ENCODE measurements at regions not wholly inside any gene's neighbourhood (a gene's known extent, or its start where the extent isn't known, plus 50 kb on each side); places are given as distances from the start of the nearest gene placed in this dataset.

GRCh38 chr10:6713120-6713519, 133.0 kb upstream of the PRKCQ start:
- H3K36me3 ChIP-seq (ENCODE audit: low read depth) = no peaks in the 10 kb centered on the region
- no peaks in the 10 kb centered on the region for H3K9me3 ChIP-seq (ENCODE audit: low read depth)
- H4K20me1 ChIP-seq (ENCODE audit: insufficient read depth) = no peaks in the 10 kb centered on the region
- no peak for DNase-seq
- TF ChIP-seq EZH2phosphoT487 (IDR thresholded peaks at IDR 0.05; ENCODE audit: insufficient read depth, low read depth) = no peak
- no peak for TF ChIP-seq EZH2 (IDR thresholded peaks at IDR 0.05; ENCODE audit: insufficient read depth, poor library complexity, severe bottlenecking)
- H3K9me2 ChIP-seq (ENCODE audit: insufficient read depth) = no peaks in the 10 kb centered on the region
- no peak overlapping the region for H2AFZ ChIP-seq
- H3K27ac ChIP-seq = no peak overlapping the region
- peaks cover 6% of the 10 kb centered on the region; the same call in 1 of the 2 replicates for H3K4me1 ChIP-seq (ENCODE audit: insufficient read depth)
- H3F3A ChIP-seq (ENCODE audit: insufficient read depth) = peaks cover 13% of the 10 kb centered on the region; the same call in 1 of the 2 replicates
- peaks cover 9% of the 10 kb centered on the region for H3K27me3 ChIP-seq (replicated peaks; ENCODE audit: insufficient read depth)
- in situ Hi-C loops (cut with MboI) = no loop called here
- no peak overlapping the region for H3K4me3 ChIP-seq
- 41 to 53% methylated on average over 6 of the region's 6 CpGs for WGBS, 2 experiments (ENCODE audit: low coverage in 1 of 2, low lambda C conversion rate in 2 of 2, missing lambda C conversion rate in 2 of 2)
- no peaks in the 10 kb centered on the region for H3K79me2 ChIP-seq (ENCODE audit: insufficient read depth)
- no peak overlapping the region for H3K4me2 ChIP-seq (ENCODE audit: unreplicated experiment)
- no peak overlapping the region for H3K9ac ChIP-seq

GRCh38 chr10:6711881-6712280, 131.8 kb upstream of the PRKCQ start:
- no peak for DNase-seq
- 59 to 84% methylated on average over 8 to 17 of the region's 17 CpGs for WGBS, 2 experiments (ENCODE audit: low coverage in 1 of 2, low lambda C conversion rate in 2 of 2, missing lambda C conversion rate in 2 of 2)
- H3K4me2 ChIP-seq (ENCODE audit: unreplicated experiment) = no peak overlapping the region
- no peak overlapping the region for H3K27ac ChIP-seq
- no peaks in the 10 kb centered on the region for H3K9me2 ChIP-seq (ENCODE audit: insufficient read depth)
- in situ Hi-C loops (cut with MboI) = no loop called here
- TF ChIP-seq EZH2 (IDR thresholded peaks at IDR 0.05; ENCODE audit: insufficient read depth, poor library complexity, severe bottlenecking) (no peak), EZH2phosphoT487 (IDR thresholded peaks at IDR 0.05; ENCODE audit: insufficient read depth, low read depth) (no peak)
- no peak overlapping the region for H3K9ac ChIP-seq
- no peaks in the 10 kb centered on the region for H3K9me3 ChIP-seq (ENCODE audit: low read depth)
- no peaks in the 10 kb centered on the region for H3K36me3 ChIP-seq (ENCODE audit: low read depth)
- H3K4me3 ChIP-seq = no peak overlapping the region
- H3F3A ChIP-seq (ENCODE audit: insufficient read depth) = peaks cover 8% of the 10 kb centered on the region; the same call in 1 of the 2 replicates
- H3K27me3 ChIP-seq (replicated peaks; ENCODE audit: insufficient read depth) = peaks cover 13% of the 10 kb centered on the region
- H4K20me1 ChIP-seq (ENCODE audit: insufficient read depth) = no peaks in the 10 kb centered on the region
- no peaks in the 10 kb centered on the region for H3K79me2 ChIP-seq (ENCODE audit: insufficient read depth)
- H2AFZ ChIP-seq = no peak overlapping the region
- peaks cover 4% of the 10 kb centered on the region; the same call in 1 of the 2 replicates for H3K4me1 ChIP-seq (ENCODE audit: insufficient read depth)

GRCh38 chr10:6711408-6711841, 131.3 kb upstream of the PRKCQ start:
- DNase-seq = no peak
- Histone ChIP-seq H3K4me1 (ENCODE audit: insufficient read depth) (no peaks in the 10 kb centered on the region), H3K9me3 (ENCODE audit: low read depth) (no peaks in the 10 kb centered on the region), H3K9me2 (ENCODE audit: insufficient read depth) (no peaks in the 10 kb centered on the region), H3K27me3 (replicated peaks; ENCODE audit: insufficient read depth) (peaks cover 13% of the 10 kb centered on the region), H4K20me1 (ENCODE audit: insufficient read depth) (no peaks in the 10 kb centered on the region), H3K9ac (no peak overlapping the region), H3K79me2 (ENCODE audit: insufficient read depth) (no peaks in the 10 kb centered on the region), H3K4me2 (ENCODE audit: unreplicated experiment) (no peak overlapping the region), H3K27ac (no peak overlapping the region), H3K4me3 (no peak overlapping the region), H3K36me3 (ENCODE audit: low read depth) (no peaks in the 10 kb centered on the region), H3F3A (ENCODE audit: insufficient read depth) (peaks cover 3% of the 10 kb centered on the region; the same call in 1 of the 2 replicates), H2AFZ (no peak overlapping the region)
- in situ Hi-C loops (cut with MboI) = no loop called here
- 59 to 64% methylated on average over 6 of the region's 6 CpGs for WGBS, 2 experiments (ENCODE audit: low coverage in 1 of 2, low lambda C conversion rate in 2 of 2, missing lambda C conversion rate in 2 of 2)
- no peak for TF ChIP-seq EZH2 (IDR thresholded peaks at IDR 0.05; ENCODE audit: insufficient read depth, poor library complexity, severe bottlenecking)
- TF ChIP-seq EZH2phosphoT487 (IDR thresholded peaks at IDR 0.05; ENCODE audit: insufficient read depth, low read depth) = no peak

GRCh38 chr10:6707352-6707751, 127.3 kb upstream of the PRKCQ start:
- H3K9ac ChIP-seq = no peak overlapping the region
- TF ChIP-seq EZH2 (IDR thresholded peaks at IDR 0.05; ENCODE audit: insufficient read depth, poor library complexity, severe bottlenecking) = no peak
- no peak for TF ChIP-seq EZH2phosphoT487 (IDR thresholded peaks at IDR 0.05; ENCODE audit: insufficient read depth, low read depth)
- H3K79me2 ChIP-seq (ENCODE audit: insufficient read depth) = no peaks in the 10 kb centered on the region
- in situ Hi-C loops (cut with MboI) = no loop called here
- DNase-seq = no peak
- H3K9me3 ChIP-seq (ENCODE audit: low read depth) = no peaks in the 10 kb centered on the region
- no peaks in the 10 kb centered on the region for H3K4me1 ChIP-seq (ENCODE audit: insufficient read depth)
- H3K36me3 ChIP-seq (ENCODE audit: low read depth) = no peaks in the 10 kb centered on the region
- H2AFZ ChIP-seq = no peak overlapping the region
- H3K27me3 ChIP-seq (replicated peaks; ENCODE audit: insufficient read depth) = peaks cover 13% of the 10 kb centered on the region
- no peaks in the 10 kb centered on the region for H3K9me2 ChIP-seq (ENCODE audit: insufficient read depth)
- no peaks in the 10 kb centered on the region for H4K20me1 ChIP-seq (ENCODE audit: insufficient read depth)
- no peak overlapping the region for H3K27ac ChIP-seq
- 73 to 76% methylated on average over 4 of the region's 4 CpGs for WGBS, 2 experiments (ENCODE audit: low coverage in 1 of 2, low lambda C conversion rate in 2 of 2, missing lambda C conversion rate in 2 of 2)
- no peak overlapping the region for H3K4me3 ChIP-seq
- no peaks in the 10 kb centered on the region for H3F3A ChIP-seq (ENCODE audit: insufficient read depth)
- no peak overlapping the region for H3K4me2 ChIP-seq (ENCODE audit: unreplicated experiment)

GRCh38 chr10:6706725-6707124, 126.6 kb upstream of the PRKCQ start:
- Histone ChIP-seq H3F3A (ENCODE audit: insufficient read depth) (no peaks in the 10 kb centered on the region), H3K9me3 (ENCODE audit: low read depth) (no peaks in the 10 kb centered on the region), H2AFZ (no peak overlapping the region), H3K4me3 (no peak overlapping the region), H4K20me1 (ENCODE audit: insufficient read depth) (no peaks in the 10 kb centered on the region), H3K79me2 (ENCODE audit: insufficient read depth) (no peaks in the 10 kb centered on the region), H3K4me2 (ENCODE audit: unreplicated experiment) (no peak overlapping the region), H3K9ac (no peak overlapping the region), H3K27me3 (replicated peaks; ENCODE audit: insufficient read depth) (peaks cover 13% of the 10 kb centered on the region), H3K27ac (no peak overlapping the region), H3K4me1 (ENCODE audit: insufficient read depth) (no peaks in the 10 kb centered on the region), H3K36me3 (ENCODE audit: low read depth) (no peaks in the 10 kb centered on the region), H3K9me2 (ENCODE audit: insufficient read depth) (no peaks in the 10 kb centered on the region)
- no peak for DNase-seq
- TF ChIP-seq EZH2 (IDR thresholded peaks at IDR 0.05; ENCODE audit: insufficient read depth, poor library complexity, severe bottlenecking) (no peak), EZH2phosphoT487 (IDR thresholded peaks at IDR 0.05; ENCODE audit: insufficient read depth, low read depth) (no peak)
- in situ Hi-C loops (cut with MboI) = no loop called here
- WGBS, 2 experiments (ENCODE audit: low coverage in 1 of 2, low lambda C conversion rate in 2 of 2, missing lambda C conversion rate in 2 of 2) = 52 to 60% methylated on average over 4 of the region's 4 CpGs
